ENCODE measurements at regions not wholly inside any gene's neighbourhood (a gene's known extent, or its start where the extent isn't known, plus 50 kb on each side); places are given as distances from the start of the nearest gene placed in this dataset.
"Not testable (repeated sequence)": the region's sequence is repeated elsewhere in the genome, so short reads cannot be mapped to it uniquely, and the experiment has no call there.

DNA sequence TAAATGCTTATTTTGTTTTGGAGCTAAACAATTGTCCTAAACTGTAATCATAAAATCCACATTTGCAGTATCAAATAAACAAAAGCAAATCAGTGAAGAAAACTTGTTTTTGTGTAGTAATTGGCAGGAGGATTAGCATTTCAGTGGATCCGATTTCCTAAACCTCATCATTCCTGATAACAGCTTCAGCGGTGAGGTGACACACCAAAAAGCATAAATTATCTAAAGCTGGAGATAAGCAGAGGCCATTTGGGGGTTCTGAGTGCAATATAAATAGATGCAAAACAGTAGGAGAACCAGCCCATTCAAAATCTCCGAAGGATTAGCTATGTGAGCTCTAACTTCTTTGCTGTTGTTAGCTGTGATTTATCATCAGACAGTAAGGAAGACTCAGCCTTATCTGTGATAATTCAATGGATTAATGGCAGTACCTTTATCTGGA is 235.8 kb downstream of the EPHA7 start:
- DNase-seq (ENCODE audit: low read depth, low spot score): no peak

DNA sequence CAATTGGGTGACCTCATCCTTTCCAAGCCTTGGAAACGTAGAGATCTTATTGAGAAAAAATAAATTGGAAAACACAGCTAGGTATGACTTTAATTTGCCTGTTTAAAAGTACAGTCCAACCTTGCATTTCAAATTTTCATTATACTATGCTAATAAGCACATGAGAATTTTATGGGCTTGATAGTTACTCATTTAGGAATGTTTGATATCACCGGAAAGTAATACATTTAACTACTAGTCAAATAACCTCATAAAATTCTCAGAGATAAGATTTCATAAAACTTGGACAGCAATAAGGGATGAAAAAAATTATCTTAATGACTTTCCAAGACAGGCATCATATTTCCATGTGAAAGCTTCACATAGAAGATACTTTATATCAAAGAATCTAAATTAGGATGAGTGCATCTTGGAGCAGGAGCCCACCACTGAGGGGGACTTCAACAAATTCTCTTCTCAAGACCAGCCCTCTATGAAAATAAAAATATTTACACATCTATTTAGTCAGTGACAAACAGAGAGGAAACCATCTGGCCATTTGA is 236.3 kb downstream of the EPHA7 start:
- DNase-seq (ENCODE audit: low read depth, low spot score): no peak

DNA sequence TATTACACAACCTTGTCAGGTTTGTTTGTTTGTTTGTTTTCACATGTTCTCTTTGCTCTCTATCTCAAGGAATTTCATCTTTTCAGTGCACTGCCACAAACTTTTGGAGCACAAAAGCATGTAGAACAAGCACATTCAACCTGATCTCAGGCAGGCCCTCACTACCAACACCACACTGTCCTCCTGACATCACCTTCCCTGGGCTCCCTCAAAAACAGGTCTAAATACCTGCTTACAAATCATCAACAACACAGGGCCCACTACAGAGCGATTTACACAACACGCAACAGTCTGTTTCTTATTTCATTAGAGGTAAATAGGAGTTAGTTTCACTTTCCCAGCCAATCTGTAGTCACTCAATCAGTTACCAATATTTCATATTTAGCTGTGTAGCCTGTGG is 241.4 kb downstream of the EPHA7 start:
- no peak for DNase-seq (ENCODE audit: low read depth, low spot score)

DNA sequence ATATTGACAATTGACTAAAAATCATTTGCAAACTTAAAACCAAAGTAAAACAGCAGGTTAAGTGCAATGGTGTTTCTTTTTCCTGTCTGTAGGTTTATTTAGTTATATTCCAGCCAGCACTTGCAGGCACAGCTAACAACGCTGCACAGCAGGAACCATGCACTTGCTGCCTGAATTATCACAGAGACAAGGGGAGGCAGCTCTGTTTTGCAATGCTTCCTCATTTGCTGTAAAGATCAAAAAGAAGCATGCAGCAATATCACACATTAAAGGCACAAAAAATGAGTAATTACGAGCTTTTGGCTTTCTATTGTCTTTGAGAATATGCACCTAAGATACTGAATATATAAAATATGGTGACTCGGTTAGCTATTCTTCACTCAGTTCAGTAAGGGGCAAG is 241.9 kb downstream of the EPHA7 start:
- DNase-seq (ENCODE audit: low read depth, low spot score): no peak

DNA sequence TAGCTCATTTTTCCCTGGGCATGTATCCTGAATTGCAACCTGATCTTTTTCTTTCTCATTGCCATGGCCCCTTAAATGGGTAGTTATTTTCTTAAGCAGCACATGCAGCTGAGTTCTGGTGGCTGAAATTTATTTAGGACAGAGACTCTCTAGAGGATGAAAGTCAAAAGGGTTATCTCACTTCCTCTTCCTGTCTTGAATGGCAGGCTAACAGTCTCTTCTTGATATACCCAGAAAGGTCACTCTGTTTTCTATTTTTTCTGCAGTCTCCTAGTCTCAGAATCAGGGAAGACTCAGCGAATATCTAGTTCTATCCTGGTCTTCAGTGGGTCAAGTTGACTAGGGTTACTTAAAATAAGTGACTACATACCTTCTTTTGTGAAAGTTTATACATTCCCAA is 243.3 kb downstream of the EPHA7 start:
- DNase-seq (ENCODE audit: low read depth, low spot score): no peak

DNA sequence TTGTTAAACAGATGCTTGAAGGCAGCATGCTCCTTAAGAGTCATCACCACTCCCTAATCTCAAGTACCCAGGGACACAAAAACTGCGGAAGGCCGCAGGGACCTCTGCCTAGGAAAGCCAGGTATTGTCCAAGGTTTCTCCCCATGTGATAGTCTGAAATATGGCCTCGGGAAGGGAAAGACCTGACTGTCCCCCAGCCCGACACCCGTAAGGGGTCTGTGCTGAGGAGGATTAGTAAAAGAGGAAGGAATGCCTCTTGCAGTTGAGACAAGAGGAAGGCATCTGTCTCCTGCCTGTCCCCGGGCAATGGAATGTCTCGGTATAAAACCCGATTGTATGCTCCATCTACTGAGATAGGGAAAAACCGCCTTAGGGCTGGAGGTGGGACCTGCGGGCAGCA is 245.8 kb downstream of the EPHA7 start:
- DNase-seq (ENCODE audit: low read depth, low spot score): not testable (repeated sequence)

DNA sequence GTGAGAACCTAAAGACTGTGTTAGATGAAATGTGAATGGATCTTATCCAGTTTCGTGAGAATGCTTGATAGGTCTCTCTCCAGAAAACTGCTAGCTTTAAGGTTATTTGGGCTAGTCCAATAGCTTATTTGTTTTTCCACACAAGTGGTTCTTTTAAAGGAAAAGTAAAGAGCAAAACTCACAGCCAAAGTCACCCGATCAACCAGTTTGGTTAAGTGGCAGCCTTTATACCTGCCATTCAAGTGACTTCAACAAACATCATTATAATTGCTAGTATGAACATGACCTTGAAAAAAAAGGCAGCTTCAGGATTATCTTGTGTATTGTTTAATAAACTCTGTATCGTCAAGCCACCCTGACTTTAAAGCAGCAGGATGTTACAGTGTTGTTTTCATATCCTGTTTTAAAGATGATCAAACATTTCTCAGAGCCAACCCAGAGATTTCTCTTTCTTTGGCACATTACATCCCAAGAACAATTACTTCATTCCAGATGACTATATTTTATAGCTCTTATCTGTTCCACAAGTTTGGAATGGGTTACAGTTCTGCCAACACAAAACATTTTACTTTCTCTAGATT is 253.4 kb downstream of the EPHA7 start:
- DNase-seq (ENCODE audit: low read depth, low spot score): no peak

DNA sequence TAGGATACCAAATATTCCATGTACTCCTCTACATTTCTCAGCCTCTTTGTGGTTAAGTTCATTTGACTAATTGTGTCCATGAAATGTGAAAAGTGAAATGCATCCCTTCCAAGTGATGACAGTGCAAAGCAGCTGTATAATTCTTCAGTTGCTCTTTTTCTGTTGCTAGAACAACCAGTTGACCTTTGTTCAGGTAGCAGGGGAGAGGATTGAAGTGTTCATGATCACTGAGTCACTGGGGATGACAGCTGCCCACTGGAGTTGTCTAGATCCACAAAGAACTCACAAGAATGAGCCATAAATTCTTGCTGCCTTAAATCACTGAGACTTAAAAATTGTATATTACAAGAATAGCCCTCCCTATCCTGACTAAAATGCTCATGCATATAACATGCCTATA is 254.6 kb downstream of the EPHA7 start:
- DNase-seq (ENCODE audit: low read depth, low spot score): no peak

DNA sequence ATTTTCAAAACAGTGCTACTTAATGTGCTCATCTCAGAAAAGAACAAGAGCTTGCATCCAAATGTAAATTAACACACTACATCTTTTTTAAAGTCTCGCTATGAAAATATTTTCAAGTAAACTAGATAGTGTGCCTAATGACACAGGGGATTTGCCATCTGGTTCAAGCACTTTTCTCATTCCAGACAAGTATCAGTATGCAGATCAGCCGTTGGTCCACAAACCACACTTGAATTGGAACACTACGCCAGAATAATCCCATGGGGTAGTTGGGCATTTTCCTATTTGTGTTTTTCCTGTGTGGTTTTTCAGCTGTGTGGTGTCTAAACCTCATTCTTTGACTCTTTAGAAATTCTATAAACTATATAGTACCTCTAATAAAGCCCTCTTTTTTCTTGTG is 256.2 kb downstream of the EPHA7 start:
- no peak for DNase-seq (ENCODE audit: low read depth, low spot score)

DNA sequence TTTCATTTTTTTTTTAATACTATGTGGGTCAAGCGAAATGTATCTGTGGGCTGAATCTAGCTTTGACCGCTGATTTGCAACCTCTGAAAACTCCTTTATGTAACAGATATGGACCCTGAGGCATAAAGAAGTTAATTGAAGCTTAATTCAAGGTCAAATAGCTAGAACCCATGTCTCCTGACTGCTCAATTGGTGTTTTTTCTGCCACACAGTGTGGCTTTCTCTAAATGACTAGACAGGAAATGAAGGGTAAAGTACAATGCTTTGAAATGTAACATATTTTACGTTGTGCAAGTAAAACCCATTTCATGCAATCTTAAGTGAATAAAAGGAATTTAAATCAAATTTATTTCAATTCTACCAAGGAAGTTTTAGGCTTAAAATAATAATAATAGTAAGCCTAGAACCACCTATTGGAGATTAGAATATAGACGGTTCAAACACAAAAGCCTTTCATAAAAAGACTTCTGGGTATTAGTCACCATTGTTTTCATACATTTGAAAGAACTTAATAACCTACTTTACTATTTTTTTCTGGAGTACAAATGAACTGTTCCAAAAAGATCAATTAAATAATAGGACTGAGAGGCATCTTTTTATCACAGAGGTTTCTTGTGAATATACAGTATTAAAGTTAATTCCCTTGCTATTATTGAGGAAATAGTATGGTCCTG is 279.8 kb downstream of the EPHA7 start:
- DNase-seq (ENCODE audit: low read depth, low spot score): no peak

DNA sequence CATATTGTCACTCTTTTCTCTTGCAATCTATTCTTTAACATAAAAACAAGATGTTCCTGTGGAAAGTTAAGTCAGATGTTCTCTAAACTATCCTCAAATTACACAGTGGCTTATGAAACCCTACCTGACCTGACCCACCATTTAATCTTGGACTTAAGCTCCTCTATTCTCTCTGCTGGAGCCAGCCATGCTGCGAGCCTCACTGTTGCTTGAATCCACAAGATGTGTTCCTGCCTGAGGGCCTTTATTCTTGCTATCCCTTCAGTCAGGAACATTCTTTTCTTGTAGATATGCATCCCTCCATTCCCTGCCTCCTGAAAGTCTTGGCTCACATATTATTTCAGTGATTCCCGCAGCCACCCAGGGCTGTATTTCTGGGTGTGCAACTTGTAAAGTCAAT is 283.2 kb downstream of the EPHA7 start:
- no peak for DNase-seq (ENCODE audit: low read depth, low spot score)

DNA sequence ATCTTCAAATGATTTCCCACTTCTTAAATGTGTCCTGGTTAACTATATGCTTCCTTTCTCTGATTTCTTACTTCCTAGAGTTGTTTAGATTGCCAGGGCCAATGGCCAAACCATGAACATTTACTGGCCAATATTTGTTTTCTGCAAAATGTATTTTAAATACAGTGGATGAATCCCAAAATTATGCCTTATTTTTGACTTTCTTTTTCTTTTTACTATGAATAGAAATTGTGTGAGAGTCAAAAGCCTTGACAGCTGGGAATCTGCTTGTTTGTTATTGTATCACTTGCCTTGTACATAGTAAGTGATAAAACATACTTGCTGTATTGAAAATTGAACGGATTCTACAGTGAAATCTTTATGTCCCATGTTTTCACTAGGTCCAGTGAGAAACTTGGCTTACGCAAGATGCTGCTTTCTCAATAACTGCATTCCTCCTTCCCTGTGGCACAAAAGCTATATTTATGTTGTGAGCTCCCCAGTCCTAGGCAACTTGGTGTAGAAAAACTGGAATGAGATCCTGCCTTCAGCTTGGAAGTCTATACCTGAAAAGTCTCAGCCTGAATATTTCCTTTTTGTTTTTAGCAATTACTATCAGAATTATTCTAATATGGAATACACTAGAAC is 295.2 kb downstream of the EPHA7 start:
- DNase-seq (ENCODE audit: low read depth, low spot score): no peak

DNA sequence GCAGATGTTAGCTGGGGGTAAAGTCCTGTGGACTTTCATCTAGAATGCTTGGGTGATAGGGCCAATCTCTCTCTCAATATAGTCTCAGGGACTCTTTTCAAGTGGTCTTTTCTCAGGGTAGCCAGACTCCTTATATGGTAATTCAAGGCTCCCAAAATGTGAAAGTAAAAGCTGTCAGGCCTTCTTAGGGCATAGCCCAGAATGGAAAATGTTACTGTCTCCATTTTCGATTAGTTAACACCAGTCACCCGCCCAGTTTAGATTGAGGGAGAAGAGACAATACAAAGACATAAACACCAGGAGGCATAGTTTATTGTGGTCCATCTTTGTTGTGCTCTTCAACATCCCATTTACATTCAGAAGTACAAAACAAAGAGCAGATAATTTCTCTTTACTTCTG is 295.8 kb downstream of the EPHA7 start:
- DNase-seq (ENCODE audit: low read depth, low spot score): no peak

DNA sequence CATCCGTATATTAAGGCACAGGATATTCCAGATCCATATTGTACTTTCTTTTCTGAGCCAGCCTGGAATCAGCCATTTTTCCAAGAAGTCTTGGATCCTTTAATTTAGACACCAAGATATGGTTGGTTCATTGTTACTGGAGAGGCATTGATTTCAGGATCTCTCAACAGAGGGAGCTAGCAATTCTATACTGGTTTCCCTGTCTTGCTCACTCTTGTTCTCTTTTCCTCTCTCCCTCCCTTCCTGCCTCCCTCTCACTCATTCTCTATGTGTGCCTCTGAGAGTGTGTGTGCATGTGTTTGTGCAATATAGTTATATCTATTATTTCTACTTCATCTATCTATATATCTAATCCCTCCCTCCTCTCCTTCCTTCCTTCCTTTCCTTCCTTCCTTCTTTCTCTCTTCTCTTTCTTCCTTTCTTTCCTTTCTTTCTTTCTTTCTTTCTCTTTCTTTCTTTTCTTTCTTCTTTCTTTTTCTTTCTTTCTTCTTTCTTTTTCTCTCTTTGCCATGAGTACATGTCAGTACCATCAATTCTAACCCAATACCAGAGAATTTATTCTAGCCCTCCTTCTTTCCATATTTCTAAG is 299.1 kb downstream of the EPHA7 start:
- no peak for DNase-seq (ENCODE audit: low read depth, low spot score)

DNA sequence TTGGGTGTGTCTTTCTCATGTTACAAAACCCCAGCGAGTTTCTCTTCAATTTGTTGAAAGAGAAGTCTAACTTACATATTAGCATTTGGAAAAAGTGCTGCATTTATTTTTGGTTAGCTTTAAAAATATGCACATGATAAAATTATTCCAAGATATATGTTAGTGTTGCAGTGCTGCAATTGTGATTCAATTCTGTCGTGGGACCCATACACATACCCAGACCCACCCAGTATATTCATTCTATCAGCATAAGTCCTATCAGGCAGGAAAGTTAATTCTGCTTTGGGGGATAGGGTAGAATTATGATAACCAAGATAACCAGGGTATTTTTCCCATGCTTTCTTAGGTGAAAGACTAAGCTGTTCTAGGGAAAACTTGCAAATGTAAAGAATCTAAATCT is 313.5 kb downstream of the EPHA7 start:
- DNase-seq (ENCODE audit: low read depth, low spot score): no peak

DNA sequence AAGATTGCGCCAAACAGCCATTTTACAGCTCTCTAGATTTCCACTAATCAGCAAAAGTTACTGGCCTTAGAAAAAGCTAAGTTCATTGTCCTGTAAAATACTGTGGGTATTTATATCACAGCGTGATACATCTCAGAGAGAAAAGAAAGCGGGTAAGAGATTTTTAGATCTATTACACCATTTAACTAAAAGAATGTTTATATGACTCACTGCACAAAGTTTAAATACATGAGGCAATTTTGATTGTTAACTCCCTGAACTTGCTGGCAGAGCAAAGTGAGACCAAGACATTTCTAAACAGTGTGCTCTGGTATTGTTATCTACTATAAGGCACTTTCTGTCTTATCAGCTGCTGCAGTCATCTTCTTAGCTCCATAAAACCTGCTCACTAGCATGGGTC is 314.3 kb downstream of the EPHA7 start:
- DNase-seq (ENCODE audit: low read depth, low spot score): no peak

DNA sequence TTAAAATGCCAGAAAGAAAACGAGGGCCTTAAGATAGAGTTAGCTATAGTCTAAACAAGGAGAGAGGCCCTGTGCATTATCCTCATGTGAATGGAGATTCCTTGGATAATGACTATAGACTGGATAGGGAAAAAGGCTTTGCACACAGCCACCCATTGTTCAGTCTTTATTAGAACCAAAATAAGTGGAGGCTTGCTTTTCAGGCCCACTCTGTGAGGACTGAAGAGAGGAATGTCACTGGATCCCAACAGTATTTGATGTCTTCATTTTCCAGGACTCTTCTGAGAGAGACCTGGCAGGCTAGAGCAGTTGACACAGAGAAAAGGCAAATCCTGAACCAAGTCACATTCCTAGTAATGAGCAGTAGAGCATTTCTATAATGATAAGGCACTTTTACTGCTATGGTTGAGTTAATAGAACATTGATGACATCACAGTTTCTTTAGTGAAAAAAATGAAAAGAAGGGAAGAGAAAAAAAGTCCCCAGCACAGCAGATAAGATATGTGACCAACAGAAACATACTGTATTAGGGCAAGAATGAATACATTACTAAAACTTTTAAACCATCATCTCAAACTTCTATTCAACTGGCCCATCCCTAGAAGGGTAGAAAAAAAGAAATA is 315.1 kb downstream of the EPHA7 start:
- DNase-seq (ENCODE audit: low read depth, low spot score): no peak

DNA sequence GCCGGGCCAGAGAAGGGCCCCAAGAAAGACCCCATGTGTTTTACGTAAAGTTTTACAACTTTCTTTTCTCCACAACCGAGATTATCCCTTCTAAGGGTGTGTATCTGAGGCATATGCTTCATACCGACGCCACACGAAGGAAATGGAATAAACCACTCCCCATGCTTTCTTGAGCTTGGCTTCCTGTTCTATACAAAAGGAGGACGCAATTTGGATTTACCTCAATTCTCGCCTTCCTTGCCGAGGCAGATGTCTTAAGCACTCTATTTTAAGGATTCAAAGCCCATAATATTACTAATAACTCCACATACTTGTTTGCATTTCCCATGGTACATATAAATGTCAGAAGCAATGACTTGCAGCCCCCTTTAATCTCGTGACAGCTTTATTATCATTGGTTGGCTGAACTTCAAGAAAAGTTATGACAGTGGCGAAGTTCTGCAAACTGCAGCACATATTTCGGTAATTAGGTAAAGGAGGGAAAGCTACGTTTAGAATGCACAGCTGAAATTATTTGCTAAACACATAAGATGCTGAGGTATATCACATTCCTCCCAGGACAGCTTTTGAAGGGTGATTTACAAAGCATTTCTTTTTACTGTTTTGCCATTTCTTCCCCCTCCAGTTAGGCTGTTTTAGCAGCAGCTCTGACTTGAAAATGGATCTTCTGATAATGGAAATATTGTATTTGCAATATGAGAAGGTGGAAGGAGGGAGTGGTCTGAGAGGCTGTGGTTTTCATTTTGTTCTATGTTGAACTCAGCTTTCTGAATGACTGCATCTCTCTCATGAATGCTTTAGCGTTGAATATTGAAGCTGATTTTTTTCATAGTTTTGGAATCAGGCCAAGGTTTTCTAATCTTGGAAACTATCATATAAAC is 330.5 kb downstream of the EPHA7 start:
- DNase-seq (ENCODE audit: low read depth, low spot score): no peak

DNA sequence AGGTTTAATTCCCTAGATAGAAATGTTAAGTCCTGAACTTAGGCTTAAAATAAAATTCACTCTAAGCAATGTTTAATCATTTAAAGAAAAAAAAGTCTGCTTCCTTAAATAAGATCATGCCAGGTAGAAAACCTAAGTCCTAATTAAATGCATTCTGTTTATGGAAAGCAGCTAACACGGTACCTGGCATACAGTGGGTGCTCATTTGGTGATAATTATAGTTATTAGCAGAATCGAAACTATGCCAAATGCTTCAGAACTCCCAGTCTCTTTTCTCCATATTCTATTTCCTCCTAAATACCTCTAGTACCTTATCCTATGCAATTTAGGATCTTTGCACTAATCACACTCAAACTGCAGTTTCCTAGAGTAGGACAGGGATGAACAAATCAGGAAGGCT is 331.8 kb downstream of the EPHA7 start:
- DNase-seq (ENCODE audit: low read depth, low spot score): no peak

DNA sequence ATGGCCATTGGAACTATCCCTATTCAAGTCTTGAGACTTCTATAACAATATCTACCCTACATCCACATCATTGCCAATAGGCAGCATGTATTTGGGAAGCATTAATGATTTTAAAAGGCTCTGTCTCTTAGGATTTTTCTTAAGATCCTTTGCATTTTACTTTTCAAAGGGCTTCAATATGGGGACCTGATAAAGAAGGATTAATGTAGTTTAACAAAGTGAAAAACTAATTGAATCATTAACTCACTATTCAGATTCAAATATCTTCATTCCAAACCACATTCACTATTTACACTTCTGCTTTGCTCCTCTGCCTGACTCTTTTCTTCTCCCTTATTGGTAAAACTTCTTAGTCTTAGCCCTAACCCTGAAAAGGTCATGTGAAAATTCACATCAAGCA is 333.0 kb downstream of the EPHA7 start:
- no peak for DNase-seq (ENCODE audit: low read depth, low spot score)
